ENCODE measurements at regions not wholly inside any gene's neighbourhood (a gene's known extent, or its start where the extent isn't known, plus 50 kb on each side); places are given as distances from the start of the nearest gene placed in this dataset.

- no peak for DNase-seq (ENCODE audit: low read depth in 2 of 3, low spot score in 1 of 3)
Measured at GRCh38 chr14:42854061-42854460, 1247.4 kb downstream of the LRFN5 start.

- DNase-seq (ENCODE audit: low read depth in 2 of 3, low spot score in 1 of 3), result no peak
Measured at GRCh38 chr14:42848652-42849051, 1242.0 kb downstream of the LRFN5 start.

GRCh38 chr14:42814817-42815216, 1208.1 kb downstream of the LRFN5 start:
- DNase-seq (ENCODE audit: low read depth in 2 of 3, low spot score in 1 of 3), result no peak

- DNase-seq (ENCODE audit: low read depth in 2 of 3, low spot score in 1 of 3), result no peak
Measured at GRCh38 chr14:42806909-42807315, 1200.2 kb downstream of the LRFN5 start.

- DNase-seq (ENCODE audit: low read depth in 2 of 3, low spot score in 1 of 3), result no peak
Measured at GRCh38 chr14:42804141-42804540, 1197.5 kb downstream of the LRFN5 start.

GRCh38 chr14:42802346-42802745, 1195.7 kb downstream of the LRFN5 start:
- no peak for DNase-seq (ENCODE audit: low read depth in 2 of 3, low spot score in 1 of 3)

- no peak for DNase-seq (ENCODE audit: low read depth in 2 of 3, low spot score in 1 of 3)
Measured at GRCh38 chr14:42792166-42792565, 1185.5 kb downstream of the LRFN5 start.

- no peak for DNase-seq (ENCODE audit: low read depth in 2 of 3, low spot score in 1 of 3)
Measured at GRCh38 chr14:42782754-42783153, 1176.1 kb downstream of the LRFN5 start.

GRCh38 chr14:42778984-42779383, 1172.3 kb downstream of the LRFN5 start:
- DNase-seq (ENCODE audit: low read depth in 2 of 3, low spot score in 1 of 3), result no peak

- DNase-seq (ENCODE audit: low read depth in 2 of 3, low spot score in 1 of 3), result no peak
Measured at GRCh38 chr14:42750771-42751170, 1144.1 kb downstream of the LRFN5 start.

- DNase-seq (ENCODE audit: low read depth in 2 of 3, low spot score in 1 of 3), result no peak
Measured at GRCh38 chr14:42742084-42742483, 1135.4 kb downstream of the LRFN5 start.

- DNase-seq (ENCODE audit: low read depth in 2 of 3, low spot score in 1 of 3), result no peak
Measured at GRCh38 chr14:42736408-42736807, 1129.7 kb downstream of the LRFN5 start.

GRCh38 chr14:42734041-42734440, 1127.4 kb downstream of the LRFN5 start:
- no peak for DNase-seq (ENCODE audit: low read depth in 2 of 3, low spot score in 1 of 3)

- no peak for DNase-seq (ENCODE audit: low read depth in 2 of 3, low spot score in 1 of 3)
Measured at GRCh38 chr14:42732005-42732404, 1125.3 kb downstream of the LRFN5 start.

GRCh38 chr14:42731480-42731879, 1124.8 kb downstream of the LRFN5 start:
- no peak for DNase-seq (ENCODE audit: low read depth in 2 of 3, low spot score in 1 of 3)

GRCh38 chr14:42729681-42730080, 1123.0 kb downstream of the LRFN5 start:
- no peak for DNase-seq (ENCODE audit: low read depth in 2 of 3, low spot score in 1 of 3)

- DNase-seq (ENCODE audit: low read depth in 2 of 3, low spot score in 1 of 3), result no peak
Measured at GRCh38 chr14:42719391-42719790, 1112.7 kb downstream of the LRFN5 start.

- DNase-seq (ENCODE audit: low read depth in 2 of 3, low spot score in 1 of 3), result no peak
Measured at GRCh38 chr14:42715316-42715715, 1108.6 kb downstream of the LRFN5 start.

GRCh38 chr14:42710071-42710470, 1103.4 kb downstream of the LRFN5 start:
- no peak for DNase-seq (ENCODE audit: low read depth in 2 of 3, low spot score in 1 of 3)

- no peak for DNase-seq (ENCODE audit: low read depth in 2 of 3, low spot score in 1 of 3)
Measured at GRCh38 chr14:42703501-42703900, 1096.8 kb downstream of the LRFN5 start.

GRCh38 chr14:42687421-42687820, 1080.7 kb downstream of the LRFN5 start:
- no peak for DNase-seq (ENCODE audit: low read depth in 2 of 3, low spot score in 1 of 3)

GRCh38 chr14:42683707-42684106, 1077.0 kb downstream of the LRFN5 start:
- DNase-seq (ENCODE audit: low read depth in 2 of 3, low spot score in 1 of 3), result no peak

GRCh38 chr14:42676636-42677035, 1070.0 kb downstream of the LRFN5 start:
- no peak for DNase-seq (ENCODE audit: low read depth in 2 of 3, low spot score in 1 of 3)

- no peak for DNase-seq (ENCODE audit: low read depth in 2 of 3, low spot score in 1 of 3)
Measured at GRCh38 chr14:42673963-42674362, 1067.3 kb downstream of the LRFN5 start.

Measured in stimulated activated CD4-positive, alpha-beta T cell treated with anti-CD3 and anti-CD28 coated beads, Interleukin-12 subunit alpha, Interleukin-12 subunit beta, amount 100 ng/mL, for 48 hours (primary cell).